GM12891 (cell line): ENCODE measurements at regions not wholly inside any gene's neighbourhood (a gene's known extent, or its start where the extent isn't known, plus 50 kb on each side); places are given as distances from the start of the nearest gene placed in this dataset.

Experiments used
- PAX5 ChIP-seq: IDR thresholded peaks from 2 replicates; pipeline ENCODE4 v1.6.1; 2011; ENCODE audit warnings: low read length, moderate library complexity, mild to moderate bottlenecking; ENCODE audit not compliant: insufficient read depth, severe bottlenecking
- POLR2A ChIP-seq: IDR thresholded peaks from 2 replicates; pipeline ENCODE4 v1.6.1; 2011; ENCODE audit warnings: low read depth, low read length, control low read depth
- POU2F2 ChIP-seq: IDR thresholded peaks from 2 replicates; pipeline ENCODE4 v1.6.1; 2011; ENCODE audit warnings: low read depth, mild to moderate bottlenecking, control low read depth, low read length, moderate library complexity
- SPI1 ChIP-seq: IDR thresholded peaks from 2 replicates; pipeline ENCODE4 v1.6.1; 2011; ENCODE audit warnings: low read depth, low read length, control low read depth

DNA sequence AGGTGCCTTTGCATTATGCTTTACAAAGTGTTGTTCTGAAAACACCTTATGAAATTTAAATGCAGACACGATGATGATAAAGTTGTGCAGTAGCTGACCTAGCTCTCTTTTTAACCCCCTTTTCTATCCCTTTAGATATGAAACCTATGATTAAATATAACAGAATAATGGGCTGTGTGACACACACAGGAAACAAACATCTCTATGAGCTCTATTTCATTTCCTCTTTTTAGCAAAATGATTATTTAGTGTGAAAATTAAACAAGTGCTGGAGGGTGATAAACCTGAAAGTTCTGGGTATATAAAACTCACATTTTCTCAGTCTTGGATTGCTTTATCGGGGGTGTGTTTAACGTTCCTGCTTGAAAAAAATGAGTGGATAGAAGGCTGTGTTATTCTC, 1310.5 kb upstream of the CELF2 start:
- TF ChIP-seq SPI1: peak; percentile 70
- no peak for TF ChIP-seq POLR2A
- TF ChIP-seq POU2F2: no peak
- TF ChIP-seq PAX5: no peak
